GM18951 (cell line): ENCODE measurements at regions not wholly inside any gene's neighbourhood (a gene's known extent, or its start where the extent isn't known, plus 50 kb on each side); places are given as distances from the start of the nearest gene placed in this dataset.
"Not testable (repeated sequence)": the region's sequence is repeated elsewhere in the genome, so short reads cannot be mapped to it uniquely, and the experiment has no call there.

Experiments
- POLR2A ChIP-seq: IDR thresholded peaks from 4 replicates; pipeline ENCODE4 v1.6.1; 2011; ENCODE audit warnings: mild to moderate bottlenecking; ENCODE audit not compliant: insufficient read length, insufficient read depth; ENCODE audit errors: extremely low read depth
- in situ Hi-C: fragments of 300-500 bp; cut with MboI; formaldehyde crosslinking; loops from one replicate; pipeline ENCODE4 v1.12.0; 2022; ENCODE audit warnings: low sequenced_read_pairs, mixed read lengths, inconsistent platforms; ENCODE audit not compliant: unreplicated experiment

- no peak for TF ChIP-seq POLR2A
Measured at GRCh38 chr6:169005166-169005565, 248.5 kb downstream of the THBS2 start.

GRCh38 chr6:169000022-169000421 is 253.6 kb downstream of the THBS2 start:
- in situ Hi-C loops, result no loop called here
- no peak for TF ChIP-seq POLR2A

More at GRCh38 chr6:169005166-169005565, 248.5 kb downstream of the THBS2 start:
- in situ Hi-C loops, result no loop called here

GRCh38 chr6:168999392-168999791 is 254.3 kb downstream of the THBS2 start:
- in situ Hi-C loops, result no loop called here
- TF ChIP-seq POLR2A, result no peak

GRCh38 chr6:168996356-168996625 is 257.4 kb downstream of the THBS2 start:
- in situ Hi-C loops, result no loop called here
- TF ChIP-seq POLR2A, result no peak

- in situ Hi-C loops, result no loop called here
Measured at GRCh38 chr6:168995526-168996355, 257.9 kb downstream of the THBS2 start.

GRCh38 chr6:168994956-168995355 is 258.7 kb downstream of the THBS2 start:
- in situ Hi-C loops, result no loop called here
- TF ChIP-seq POLR2A, result no peak

More at GRCh38 chr6:168995526-168996355, 257.9 kb downstream of the THBS2 start:
- TF ChIP-seq POLR2A, result no peak

GRCh38 chr6:168992446-168993144 is 261.1 kb downstream of the THBS2 start:
- no peak for TF ChIP-seq POLR2A
- in situ Hi-C loops, result no loop called here

GRCh38 chr6:168991695-168992094 is 262.0 kb downstream of the THBS2 start:
- in situ Hi-C loops, result not testable (repeated sequence)

GRCh38 chr6:168990019-168990751 is 263.5 kb downstream of the THBS2 start:
- in situ Hi-C loops, result no loop called here

GRCh38 chr6:168989421-168989820 is 264.2 kb downstream of the THBS2 start:
- in situ Hi-C loops, result no loop called here
- TF ChIP-seq POLR2A, result no peak

More at GRCh38 chr6:168990019-168990751, 263.5 kb downstream of the THBS2 start:
- no peak for TF ChIP-seq POLR2A

- no peak for TF ChIP-seq POLR2A
- in situ Hi-C loops, result no loop called here
Measured at GRCh38 chr6:168988801-168989200, 264.8 kb downstream of the THBS2 start.

GRCh38 chr6:168988280-168988679 is 265.4 kb downstream of the THBS2 start:
- TF ChIP-seq POLR2A, result no peak
- in situ Hi-C loops, result no loop called here

- no peak for TF ChIP-seq POLR2A
- in situ Hi-C loops, result no loop called here
Measured at GRCh38 chr6:168985705-168986104, 267.9 kb downstream of the THBS2 start.
